NCI-H2227 treated with DMSO at 0.1 percent for 48 hours (cell line): ENCODE measurements at regions not wholly inside any gene's neighbourhood (a gene's known extent, or its start where the extent isn't known, plus 50 kb on each side); places are given as distances from the start of the nearest gene placed in this dataset.

Experiments used
- DNase-seq: peaks from one replicate; lab custom pipeline; 2025; lab: John Stamatoyannopoulos, UW

DNA sequence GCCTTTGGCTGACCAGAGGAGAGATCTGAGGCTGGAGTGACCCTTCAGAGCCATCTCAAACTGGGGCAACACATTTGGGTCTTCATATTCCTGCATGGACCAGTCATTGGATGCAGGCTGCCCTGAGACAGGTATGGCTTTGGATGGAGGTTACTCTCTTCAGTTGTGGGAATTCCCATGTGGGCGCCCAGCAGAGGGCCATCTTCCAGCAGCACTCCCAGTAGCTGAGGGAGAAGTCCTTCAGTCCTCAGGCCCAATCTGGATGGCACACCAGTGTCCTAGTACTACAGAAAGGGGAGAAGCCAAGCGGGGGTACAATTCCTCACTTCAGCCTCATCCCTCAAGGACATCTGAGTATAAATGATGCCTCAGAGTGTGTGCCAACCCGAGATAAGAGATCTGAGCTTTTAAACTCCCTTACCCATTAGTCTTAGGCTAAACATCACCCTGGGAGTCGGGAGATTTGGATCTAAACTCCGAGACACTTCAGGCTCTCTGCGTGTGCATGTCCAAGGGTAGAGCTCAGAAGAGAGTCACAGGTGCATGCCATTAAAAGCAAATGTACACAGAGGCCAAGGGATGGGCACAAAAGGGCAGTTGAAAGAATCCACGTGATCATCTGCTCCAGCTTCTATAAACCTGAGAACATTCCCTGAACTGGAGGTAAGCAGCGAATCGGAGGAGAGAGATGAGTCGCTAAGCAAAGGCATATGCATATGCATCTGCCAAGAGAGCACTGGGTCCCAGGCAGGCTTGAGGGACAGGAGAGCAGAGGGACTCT, 204.6 kb downstream of the CD83 start:
- DNase-seq = no peak

DNA sequence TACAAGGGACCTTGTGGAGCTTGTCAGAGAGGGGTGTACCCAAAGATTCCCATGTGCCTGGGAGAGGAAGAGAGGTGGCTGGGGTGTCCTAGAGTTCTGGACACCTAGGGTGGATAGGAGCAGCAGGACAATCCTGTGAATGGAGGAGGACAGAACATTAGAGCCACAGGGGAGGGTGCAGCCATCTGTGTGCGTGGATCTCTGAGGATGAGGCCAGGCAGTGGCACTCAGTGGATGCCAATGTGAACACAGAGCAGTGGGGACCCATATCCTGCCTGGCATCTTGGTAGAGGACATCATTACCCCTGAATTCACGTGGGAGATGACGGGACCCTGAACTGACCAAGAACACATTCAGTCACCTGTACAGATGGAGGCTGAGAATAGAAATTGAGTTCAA, 205.3 kb downstream of the CD83 start:
- no peak for DNase-seq

DNA sequence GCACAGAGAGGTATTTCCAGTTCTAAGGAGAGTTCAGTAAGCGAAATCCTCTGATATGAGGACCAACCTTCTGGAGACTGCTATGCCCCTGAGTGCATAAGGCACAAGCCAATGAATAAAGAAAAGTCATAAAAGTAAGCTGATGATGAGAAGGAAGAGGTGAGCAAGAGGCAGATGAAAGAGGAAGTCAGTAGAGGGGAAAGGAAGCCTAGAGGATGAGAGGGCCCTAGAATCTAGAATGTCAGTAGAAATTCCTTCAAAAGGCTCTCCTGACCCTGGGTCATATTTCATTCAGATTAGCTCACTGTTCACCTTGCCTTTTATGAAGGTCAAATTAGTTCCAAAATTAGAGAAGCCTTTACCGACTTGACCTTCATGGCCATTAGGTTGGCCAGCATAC, 209.2 kb downstream of the CD83 start:
- no peak for DNase-seq

DNA sequence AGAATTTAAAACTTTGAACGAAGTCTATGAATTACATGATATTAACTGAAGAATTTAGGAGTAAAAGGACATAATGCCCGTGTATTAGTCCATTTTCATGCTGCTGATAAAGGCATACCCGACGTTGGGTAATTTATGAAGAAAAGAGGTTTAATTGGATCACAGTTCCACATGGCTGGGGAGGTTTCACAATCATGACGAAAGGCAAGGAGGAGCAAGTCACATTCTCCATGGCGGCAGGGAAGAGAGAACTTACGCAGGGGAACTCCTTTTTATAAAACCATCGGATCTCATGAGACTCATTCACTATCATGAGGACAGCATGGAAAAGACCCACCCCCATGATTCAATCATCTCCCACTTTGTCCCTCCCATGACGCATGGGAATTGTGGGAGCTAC, 210.6 kb downstream of the CD83 start:
- DNase-seq = no peak

DNA sequence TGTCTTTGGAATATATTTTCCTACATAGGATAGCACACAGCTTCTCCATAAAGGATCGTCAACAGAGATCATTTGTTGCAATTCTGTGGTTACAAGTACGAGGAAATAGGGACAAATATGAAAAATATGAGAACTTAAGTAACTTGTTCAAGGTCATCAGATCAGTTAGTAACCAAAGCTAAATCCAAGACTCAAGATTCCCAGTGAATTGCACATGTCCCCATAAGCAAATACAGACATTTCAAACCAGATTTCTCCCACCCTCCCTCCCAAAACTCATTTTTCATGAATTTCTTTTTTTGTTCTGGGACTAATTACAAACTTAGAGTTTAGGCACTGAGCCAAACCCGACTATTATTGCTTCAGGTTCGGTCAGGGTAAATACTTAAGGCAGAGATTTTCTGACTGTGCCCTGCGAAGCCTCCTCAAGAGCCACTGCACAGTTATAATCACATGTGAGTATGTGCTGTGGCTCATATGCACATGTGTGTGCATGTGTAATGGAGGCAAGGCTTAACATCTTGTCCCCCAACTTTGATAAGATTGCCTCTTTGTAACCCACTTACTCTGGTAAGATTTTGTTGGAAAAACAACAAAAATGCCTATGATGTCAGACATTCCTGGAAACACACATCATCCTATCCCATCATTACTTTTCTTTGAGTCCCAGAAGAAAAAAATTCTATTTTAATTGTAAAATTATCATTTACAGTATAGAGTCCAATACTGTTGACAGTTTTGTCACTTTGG, 216.2 kb downstream of the CD83 start:
- no peak for DNase-seq

DNA sequence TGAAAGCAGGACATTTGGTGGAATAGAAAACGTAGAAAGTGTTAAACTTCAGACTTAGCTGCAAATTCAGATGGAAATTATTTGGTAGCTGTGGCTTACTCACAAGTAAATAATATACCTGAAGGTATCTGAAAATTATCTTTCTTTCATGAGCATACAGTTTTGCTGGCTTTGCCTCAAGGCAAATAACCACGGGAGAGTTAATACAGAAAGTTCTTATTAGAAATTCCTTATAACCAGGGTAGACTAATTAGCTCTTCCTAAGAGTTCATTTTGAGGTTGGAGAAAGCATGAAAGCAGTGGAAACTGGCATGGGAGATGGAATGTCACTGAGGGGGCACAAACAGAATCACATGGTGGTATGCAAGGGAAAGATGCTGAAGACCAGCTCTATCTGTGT, 217.5 kb downstream of the CD83 start:
- DNase-seq = no peak

DNA sequence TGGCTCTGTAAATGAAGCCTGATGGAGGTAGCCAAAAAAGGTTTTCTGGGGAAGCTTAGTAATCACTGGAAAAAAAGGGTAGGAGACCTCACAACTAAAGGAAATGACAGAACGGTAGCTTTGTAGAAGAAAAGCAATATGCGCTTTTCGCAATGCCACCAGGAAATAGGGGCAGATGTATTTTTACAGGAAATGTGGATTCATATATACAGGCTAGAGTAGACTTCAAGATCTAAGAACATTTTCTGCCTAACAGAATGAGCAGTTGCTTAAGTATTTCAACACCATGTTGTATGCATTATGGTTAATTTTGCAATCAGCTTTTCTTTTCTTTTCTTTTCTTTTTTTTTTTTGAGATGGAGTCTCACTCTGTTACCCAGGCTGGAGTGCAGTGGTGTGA, 219.6 kb downstream of the CD83 start:
- DNase-seq = no peak

DNA sequence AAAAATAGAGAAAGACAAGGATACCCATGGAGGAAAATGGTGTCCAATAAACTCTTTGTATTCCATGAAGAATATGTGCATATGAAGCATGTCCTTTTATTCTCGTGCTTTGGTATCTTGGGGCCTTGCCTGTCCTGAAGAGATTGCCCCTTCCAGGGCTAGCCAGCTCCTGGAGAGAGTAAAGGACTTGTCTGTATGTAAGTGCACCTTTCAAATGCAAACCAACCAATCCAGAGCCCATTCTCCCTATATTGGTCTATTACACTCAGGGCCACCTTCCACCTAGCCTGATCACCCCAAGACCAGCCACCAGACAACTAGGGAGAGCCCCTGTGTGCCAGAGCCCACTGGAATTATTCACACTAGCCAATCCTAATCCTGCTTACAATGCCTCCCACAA, 221.6 kb downstream of the CD83 start:
- no peak for DNase-seq

DNA sequence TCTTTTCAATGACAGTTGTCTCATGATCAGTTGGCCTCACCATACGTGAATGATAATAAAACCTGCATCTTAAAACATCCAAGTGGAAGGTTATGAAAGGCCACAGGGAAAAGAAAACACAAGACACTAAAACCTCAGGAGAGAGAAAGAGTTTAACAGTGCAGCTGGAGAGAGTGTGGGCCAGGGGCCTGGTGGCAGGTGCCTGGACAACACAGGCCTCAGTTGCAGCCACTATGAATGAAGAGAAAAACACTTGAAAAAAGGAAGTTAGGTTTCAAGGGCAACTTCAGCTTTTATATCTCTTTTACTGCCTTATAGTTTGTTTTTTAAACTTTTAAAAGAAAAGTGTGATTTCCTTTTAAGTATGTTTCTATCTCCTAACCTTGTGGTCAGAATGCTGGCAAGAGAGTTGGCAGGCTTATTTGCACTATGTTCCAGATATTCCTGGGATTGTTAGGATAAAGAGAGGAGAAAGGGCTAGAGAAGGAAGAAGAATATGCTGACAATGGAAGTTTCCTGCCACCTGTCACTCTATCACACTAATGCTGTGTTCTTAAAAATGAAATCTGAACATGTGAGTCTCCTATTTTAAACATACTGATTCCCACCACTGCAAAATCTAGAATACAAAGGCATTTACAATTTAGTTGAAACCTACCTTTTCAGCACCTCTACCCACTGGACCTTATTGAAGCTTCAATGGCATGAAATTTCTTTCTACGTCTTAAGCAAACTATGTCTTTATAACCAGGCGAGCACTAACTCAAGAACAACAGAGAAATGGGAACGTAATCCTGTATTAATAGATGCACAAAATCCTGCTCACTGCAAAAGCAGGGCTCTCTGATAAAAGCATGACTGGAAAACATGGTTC, 222.4 kb downstream of the CD83 start:
- DNase-seq = no peak

DNA sequence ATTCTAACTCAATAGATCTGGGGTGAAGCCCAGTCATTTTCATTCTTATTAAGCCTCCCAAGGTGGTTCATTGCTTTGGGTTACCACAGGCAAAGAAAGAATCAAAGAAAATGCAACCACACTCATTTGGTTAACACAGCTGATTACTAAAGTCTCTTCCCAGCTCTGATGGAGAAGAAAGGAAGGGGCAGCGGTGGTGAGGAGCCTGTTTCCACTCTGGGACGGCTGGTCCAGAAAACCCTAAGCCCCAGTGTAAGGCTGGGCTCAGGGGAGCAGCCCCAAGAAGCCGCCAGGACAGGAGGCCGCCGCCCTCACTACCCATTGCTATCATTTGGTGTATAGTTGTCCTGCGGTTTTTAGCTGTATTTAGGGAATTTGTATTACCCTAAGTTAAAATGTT, 226.9 kb downstream of the CD83 start:
- no peak for DNase-seq

DNA sequence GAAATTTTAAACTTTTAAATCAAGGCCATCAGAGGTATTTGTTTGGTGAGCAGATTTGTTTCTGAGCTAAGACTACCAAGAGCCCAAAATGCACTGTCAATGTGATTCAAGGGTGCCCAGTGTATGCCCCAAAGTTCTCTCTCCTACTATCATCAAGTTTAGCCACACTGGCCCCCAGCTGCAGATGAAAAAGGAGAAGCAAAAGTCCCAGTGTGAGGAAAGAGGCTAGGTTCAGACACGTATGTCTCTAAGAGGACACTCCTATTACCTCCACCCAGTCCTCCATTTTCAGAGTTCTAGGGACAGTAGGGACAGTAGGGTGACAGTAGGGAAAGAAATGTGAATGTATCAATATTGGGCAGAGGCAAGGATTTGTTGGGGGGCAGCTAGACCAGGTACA, 230.8 kb downstream of the CD83 start:
- DNase-seq = no peak

DNA sequence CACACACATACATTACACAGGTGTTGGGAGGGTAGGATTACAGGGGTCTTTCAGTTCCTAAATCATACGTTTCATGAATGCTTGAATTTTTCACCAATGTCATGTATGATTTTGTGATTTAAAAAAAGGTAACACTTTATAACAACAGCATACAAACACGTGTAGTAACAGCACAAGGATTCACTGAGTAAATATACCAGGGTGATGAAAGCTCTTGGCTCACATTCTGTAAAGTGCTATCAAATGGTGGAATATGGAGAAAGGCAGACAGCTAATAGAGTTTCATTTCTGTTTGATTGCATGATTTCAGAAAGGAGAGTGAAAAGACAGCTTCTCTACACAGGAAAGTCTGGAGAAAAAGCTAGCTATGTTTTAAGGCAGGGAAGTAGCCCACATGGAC, 231.9 kb downstream of the CD83 start:
- DNase-seq = no peak

DNA sequence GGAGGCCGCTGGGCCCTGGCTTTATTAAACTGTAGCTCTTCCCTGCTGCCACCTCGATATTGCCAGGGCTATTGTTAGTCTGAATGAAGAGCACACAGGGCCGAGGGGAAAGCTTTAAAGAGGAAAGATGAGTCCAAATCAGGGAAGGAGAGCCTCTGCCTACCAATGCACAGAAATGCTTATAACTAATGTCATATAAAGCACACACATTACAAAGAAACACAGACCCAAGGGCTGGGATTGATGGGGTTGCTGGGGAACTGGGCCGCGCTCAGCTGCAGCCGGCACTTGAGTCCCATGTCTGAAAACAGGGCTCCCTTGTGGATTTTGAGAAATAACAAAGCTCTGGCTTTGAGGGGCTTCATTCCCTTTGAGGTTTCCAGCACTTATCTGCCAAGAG, 232.6 kb downstream of the CD83 start:
- DNase-seq = no peak

DNA sequence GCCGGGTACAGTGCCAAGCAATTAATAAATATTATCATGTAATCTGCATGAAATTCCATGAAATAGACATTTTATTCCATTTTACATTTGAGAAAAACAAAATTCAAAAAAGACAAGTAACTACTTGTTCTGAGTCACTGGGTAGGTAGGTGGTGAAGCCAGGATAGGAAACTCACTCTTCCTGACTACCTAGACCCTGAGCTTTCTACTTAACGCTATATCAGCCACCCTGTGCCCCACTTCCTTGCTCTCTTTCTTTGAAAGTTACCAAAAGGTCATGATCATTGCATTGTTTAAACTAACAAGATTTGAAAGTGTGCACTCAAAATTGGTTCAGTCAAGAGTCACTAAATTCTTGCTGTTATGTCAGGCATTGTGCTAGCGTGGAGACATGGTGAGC, 235.7 kb downstream of the CD83 start:
- DNase-seq = no peak

DNA sequence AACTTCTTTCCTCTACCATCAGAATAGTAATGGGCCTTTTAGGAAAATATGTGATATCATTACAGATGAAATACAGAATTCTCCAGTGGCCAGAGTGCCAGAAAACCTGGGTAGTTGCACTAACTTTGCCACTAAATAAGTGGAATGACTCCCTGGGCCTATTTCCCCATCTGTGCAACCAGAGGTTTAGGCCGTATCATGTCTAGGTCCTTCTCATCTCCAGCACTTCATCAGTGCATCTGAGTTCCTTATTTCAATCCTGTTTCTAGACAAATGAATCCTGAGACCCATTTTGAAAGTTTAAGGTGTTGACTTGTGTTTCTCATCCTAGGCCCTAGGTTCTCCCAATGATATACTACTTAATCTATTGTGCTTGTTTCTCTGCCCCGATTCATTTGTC, 236.2 kb downstream of the CD83 start:
- no peak for DNase-seq

DNA sequence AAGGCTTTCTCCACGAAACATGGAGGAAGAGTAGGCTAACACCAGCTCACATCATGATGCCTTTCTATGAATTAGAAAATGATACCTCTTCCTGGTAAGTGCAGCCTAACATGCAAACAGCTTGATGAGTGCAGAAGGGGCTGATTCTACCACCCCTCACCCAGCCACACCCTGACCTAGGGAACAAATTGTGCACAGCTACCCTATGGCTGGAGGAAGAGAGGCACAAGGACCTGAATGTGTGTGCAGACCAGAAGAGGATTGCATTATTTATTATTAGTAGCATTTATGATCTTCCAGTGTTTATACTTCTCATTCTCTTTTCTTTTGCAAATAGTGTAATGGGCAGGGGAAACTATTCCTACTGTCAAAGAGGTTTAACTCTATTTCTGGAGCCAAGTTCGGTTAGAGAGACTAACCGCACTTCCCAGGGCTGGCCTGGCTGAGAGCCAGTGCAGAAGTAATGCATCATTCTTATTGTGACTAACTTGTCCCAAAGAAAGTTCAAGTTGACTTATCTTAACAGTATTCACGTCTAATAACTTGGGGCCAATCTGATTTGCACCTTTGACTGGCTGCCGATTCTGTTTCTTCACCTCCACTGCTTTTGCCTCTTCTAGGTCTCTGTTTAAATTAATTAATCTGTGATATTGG, 237.5 kb downstream of the CD83 start:
- no peak for DNase-seq

DNA sequence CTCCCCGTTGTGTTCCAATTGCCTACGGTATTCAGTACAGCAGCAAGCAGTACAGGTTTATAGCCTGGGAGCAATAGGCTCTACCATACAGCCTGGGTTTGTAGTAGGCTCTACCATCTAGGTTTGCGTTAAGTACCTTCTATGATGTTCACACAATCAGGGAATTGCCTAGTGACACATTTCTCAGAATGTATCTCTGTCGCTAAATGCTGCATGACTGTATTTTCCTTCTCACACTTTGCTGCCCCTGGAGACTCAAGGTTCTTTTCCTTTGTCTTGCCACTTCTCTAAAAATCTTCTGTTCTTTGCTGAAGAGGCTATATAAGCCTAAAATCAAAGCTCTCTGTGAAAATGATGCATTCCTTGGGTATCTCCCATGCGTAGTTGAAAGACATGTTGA, 241.9 kb downstream of the CD83 start:
- no peak for DNase-seq

DNA sequence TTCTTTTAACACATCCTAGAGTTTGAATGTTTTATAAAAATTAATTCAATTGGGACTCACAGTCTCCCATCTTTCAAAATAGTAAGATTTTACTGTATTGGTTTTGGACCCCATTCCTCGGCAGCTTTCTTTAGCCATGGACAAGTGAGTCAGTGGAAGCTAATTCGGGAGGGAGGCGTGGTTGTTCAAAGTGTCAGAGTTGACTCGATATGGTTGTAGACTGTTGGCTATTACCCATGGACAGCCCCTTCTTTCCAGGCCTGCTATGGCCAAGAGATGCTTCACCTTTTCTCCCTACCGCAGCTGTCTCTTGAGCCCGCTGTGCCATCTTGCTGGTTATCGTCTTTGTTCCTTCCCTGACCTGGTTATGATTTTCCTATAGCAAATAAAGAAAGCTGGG, 243.0 kb downstream of the CD83 start:
- no peak for DNase-seq

DNA sequence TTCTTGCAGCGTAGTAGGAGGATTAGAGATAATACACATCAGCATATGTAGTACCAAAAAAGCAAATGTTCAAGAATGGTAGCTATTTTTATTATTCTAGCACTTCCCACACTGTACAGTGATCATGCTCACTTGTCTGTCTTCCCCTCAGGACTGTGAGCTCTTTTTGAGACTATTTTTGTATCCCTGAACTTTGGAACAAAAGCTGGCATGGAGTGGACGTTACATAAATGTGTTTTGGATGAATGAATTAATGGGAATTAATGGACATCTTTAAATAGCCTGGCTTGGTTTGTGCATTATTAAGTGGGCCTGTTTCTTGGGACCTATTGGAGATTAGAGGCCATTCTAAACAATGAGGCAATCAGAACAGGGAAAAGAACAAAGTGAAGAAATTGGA, 243.7 kb downstream of the CD83 start:
- DNase-seq = no peak

DNA sequence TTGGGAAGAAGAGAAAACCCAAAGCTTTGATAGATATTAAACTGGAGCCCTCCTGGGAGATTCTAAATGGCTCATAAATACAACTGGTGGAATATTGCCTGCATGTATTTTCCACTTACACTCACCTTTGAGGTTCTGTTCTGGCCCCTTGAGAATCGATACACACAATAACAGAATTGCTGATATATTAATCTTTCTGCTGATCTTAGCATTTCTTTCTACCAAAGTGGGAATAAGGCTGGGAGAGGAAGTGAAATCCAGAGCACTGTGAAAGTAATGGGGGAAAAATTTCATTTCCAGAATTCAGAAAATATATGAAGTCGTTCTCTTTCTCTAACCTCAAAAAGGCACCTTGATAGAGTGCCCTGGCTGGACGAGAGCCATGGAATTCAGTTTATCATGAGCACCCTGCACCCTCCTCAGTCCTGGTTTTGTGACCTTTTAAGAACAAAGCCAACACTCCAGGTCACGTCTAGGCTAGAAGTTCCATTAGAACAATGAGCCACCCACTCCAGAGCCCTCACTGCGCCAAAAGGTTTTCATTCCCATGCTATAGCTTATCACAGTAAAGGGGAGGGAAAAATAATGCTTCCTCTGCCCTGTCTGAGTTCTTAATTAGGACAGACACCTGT, 244.5 kb downstream of the CD83 start:
- DNase-seq = no peak

DNA sequence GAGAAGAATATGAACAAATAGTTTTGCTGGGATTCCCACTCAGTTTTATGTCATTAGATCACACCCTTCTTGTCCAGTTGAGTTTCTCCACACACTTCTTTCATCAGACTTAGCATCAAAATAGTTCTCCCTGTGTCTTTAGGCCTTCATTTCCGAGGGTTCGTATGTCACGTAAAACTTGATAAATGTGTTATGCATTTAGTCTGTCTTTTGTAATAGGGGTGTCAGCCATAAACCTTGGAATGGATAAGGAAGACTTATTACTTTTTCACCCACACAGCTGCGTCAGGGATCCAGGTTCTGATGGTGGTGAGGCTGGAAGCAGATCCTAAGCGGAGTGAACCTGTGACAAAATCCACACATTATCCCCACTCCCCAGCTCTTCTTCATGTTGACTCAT, 246.8 kb downstream of the CD83 start:
- DNase-seq = no peak

DNA sequence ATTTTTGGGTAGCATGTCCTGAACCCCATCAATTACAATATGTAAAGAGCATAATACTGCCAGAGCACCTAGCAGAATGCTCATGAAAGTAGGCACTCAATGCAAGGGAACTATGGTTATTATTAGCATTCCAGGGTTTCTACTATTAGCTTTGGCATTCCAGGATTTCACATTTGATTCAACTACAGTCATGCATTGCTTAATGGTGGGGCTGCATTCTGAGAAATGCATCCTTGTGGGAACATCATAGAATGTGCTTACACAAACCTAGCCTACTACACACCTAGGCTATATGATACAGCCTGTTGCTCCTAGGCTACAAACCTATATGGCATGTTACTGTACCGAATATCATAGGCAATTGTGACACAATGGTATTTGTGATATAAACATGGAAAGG, 247.8 kb downstream of the CD83 start:
- no peak for DNase-seq
